ENCODE measurements at regions not wholly inside any gene's neighbourhood (a gene's known extent, or its start where the extent isn't known, plus 50 kb on each side); places are given as distances from the start of the nearest gene placed in this dataset.

DNA sequence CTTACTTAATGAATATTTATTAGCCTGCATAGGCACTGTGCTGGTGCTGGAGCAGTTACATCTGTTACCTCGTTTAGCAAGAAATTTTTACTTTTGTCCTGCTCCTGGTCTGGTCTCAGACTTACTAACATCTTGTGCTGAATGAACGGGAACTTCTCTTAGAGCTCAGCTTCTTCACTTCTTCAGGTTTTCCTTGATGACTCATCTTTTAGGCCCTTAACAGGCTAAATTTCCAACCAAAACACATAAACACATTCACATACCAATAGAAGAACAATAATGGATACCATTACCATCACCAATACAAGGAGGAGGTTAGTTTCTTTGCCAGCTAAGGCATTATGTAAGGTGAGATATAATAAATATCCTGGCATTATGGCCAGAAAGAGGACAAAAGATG is 68.9 kb downstream of the IFI44 start:
- TF ChIP-seq CTCF (IDR thresholded peaks at IDR 0.05; ENCODE audit: low read length) (no peak), EZH2 (IDR thresholded peaks at IDR 0.05; ENCODE audit: borderline replicate concordance, low read length) (no peak)
